ENCODE measurements at regions not wholly inside any gene's neighbourhood (a gene's known extent, or its start where the extent isn't known, plus 50 kb on each side); places are given as distances from the start of the nearest gene placed in this dataset.
"Not testable (repeated sequence)": the region's sequence is repeated elsewhere in the genome, so short reads cannot be mapped to it uniquely, and the experiment has no call there.

GRCh38 chr2:22355816-22356433 lies 1029.1 kb upstream of the KLHL29 start:
- DNase-seq (ENCODE audit: low spot score): peak; percentile 13

DNA sequence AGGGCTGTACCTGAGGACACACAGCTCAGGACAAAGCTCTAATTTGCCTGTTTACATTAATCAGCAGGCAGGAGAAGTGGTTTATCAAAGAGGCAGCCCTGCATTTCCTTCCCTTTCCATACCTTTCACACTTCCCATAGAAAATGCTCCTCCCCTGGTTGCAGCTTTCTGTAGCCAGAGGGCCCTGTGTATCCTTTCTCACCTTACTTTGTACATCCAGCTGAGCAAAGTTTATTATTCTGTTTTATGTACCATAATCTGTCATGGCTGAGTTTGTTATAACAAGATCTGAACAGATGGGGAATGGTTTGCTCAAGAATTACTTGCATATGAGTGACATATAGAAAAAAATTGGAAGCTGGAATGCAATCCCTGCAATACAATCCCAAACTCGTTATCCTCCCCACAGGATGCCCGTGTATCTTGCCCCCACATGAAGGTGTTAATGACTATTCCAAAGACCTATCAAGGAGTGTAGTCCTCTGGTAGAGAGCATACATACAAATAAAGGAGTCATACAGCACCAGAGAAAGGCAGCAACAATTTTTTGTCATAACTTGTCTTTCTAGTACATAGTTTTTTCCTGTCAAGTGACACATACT lies 1025.8 kb upstream of the KLHL29 start:
- DNase-seq (ENCODE audit: low spot score): no peak

- no peak for DNase-seq (ENCODE audit: low spot score)
Measured at GRCh38 chr2:22360735-22361374, 1024.1 kb upstream of the KLHL29 start.

DNA sequence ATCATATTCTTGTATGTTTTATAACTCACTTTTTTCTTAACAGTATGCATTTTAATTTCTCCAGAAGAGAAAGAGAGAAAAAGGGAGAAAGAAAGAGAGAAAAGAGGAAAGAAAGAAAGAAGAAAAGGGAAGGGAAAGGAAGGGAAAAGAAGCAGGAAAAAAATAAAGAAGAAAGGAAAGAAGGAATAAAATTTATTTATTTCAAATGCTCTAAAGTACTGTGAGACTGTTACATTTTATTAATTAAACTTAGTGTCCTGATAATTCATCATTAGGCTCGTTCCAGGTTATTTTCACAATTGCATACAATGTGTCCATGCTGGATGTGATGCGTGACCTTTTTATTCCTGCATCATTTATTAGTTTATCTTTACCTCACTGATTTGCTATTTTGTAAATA lies 1023.4 kb upstream of the KLHL29 start:
- DNase-seq (ENCODE audit: low spot score): no peak

- DNase-seq (ENCODE audit: low spot score): no peak
Measured at GRCh38 chr2:22375096-22375495, 1009.9 kb upstream of the KLHL29 start.

- no peak for DNase-seq (ENCODE audit: low spot score)
Measured at GRCh38 chr2:22377268-22377667, 1007.7 kb upstream of the KLHL29 start.

DNA sequence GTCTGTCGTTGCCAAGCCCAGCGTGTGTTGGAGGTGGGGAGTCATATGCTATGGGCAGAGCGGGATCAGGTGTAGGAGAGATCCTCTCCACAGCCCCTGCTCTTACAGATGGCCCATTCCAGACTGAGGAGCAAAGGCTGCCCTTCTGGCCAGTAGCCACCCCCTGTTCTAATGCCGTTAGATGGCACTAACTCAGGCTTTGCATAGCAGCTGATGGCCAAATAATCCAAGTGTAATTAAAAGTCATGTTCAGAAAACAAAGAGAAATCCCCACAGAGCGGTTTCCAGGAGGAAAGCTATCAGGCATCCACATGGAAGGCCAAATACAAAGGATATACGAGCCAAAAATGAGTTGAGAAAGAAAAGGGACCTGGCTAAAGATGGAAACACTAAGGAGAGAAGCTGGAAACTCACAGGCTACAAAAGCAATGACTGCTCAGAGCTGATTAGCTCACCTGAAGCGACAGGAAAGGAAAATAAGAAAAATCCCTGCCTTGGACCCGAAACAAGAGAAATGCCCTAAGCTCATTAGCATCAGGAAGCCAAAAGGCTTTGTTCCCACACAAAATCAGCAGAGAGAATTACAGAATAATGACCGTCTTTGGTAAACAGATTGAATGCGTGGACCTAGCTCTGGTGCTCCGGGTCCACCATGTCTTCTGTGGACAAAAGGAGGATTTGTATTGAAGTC lies 1002.4 kb upstream of the KLHL29 start:
- DNase-seq (ENCODE audit: low spot score): no peak

GRCh38 chr2:22397847-22398246 lies 987.1 kb upstream of the KLHL29 start:
- no peak for DNase-seq (ENCODE audit: low spot score)

- no peak for DNase-seq (ENCODE audit: low spot score)
Measured at GRCh38 chr2:22403748-22404147, 981.2 kb upstream of the KLHL29 start.

DNA sequence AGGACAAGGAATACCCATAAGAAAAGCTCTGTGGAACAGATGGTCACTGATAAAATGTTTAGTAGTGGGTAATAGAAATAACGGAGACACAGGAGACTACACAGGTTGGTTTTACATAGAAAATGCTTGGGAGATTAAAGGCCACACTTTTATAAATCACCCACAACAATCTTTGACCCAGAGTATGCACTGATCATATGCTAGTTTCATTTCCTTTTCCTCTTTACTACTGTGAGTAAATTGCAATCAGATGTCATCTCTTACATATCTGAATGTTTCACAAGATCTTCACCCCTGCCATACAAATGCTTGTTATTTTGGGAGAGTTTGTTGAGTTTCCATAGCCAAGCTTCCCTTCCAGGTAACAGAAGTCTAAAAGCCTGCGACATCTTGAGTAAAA lies 978.4 kb upstream of the KLHL29 start:
- no peak for DNase-seq (ENCODE audit: low spot score)

- DNase-seq (ENCODE audit: low spot score): no peak
Measured at GRCh38 chr2:22420076-22420475, 964.9 kb upstream of the KLHL29 start.

DNA sequence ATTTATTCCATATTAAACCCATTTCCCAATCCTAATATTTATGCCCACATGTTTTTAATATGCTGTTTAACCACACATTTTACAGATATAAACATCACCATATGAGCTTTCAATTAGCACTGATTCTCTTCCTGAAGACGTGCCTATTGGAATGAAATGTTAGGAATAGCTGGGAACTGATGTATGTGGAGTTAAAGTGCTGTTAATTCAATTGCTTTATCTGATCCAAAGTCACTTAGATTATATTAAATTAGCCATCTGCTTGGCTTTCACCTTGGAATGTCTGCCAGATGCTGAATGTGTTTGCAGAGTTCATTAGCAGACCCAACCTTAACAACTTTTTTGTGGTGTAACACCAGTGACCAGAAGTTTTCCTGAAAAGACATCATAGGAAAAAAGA lies 942.9 kb upstream of the KLHL29 start:
- DNase-seq (ENCODE audit: low spot score): no peak

- no peak for DNase-seq (ENCODE audit: low spot score)
Measured at GRCh38 chr2:22444281-22444680, 940.7 kb upstream of the KLHL29 start.

DNA sequence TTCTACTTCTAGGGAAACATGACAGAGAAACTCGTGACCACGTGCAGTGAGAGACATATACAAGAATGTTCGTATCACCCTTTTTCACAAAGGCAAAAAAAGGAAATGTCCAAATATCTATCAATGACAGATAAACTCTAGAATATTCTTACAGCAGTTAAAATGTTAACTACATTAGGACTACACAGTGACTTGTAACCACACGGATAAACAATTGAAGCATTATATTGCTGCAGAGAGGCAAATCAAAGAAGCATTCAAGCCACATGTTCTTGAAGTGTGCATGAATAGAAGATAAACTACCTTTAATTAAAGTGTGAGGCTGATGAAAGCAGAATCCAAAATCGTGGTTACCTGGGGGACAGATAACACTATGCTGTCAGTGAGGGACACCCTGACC lies 935.3 kb upstream of the KLHL29 start:
- DNase-seq (ENCODE audit: low spot score): no peak

DNA sequence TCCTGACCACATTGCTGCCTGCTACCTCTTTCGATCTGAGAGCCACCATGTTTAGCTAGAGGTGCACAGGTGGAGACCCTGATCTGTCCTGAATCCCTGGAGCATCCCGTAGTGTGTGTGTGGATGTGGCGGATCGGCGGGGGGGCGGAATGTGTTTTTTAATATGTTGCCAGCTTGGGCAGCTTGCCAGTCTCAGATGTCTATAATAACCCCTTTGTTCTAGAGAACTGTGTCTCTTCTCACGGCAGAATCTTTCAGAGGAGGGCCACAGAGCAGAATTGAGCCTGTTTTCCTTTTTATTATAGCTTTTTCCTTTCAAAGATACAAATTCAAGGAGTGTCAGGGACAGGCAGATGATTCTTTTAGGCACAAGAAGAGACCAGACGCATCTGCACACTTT lies 934.1 kb upstream of the KLHL29 start:
- DNase-seq (ENCODE audit: low spot score): no peak

GRCh38 chr2:22454826-22455485 lies 930.0 kb upstream of the KLHL29 start:
- no peak for DNase-seq (ENCODE audit: low spot score)

- DNase-seq (ENCODE audit: low spot score): no peak
Measured at GRCh38 chr2:22458440-22458839, 926.5 kb upstream of the KLHL29 start.

GRCh38 chr2:22475103-22475502 lies 909.9 kb upstream of the KLHL29 start:
- not testable (repeated sequence) for DNase-seq (ENCODE audit: low spot score)

GRCh38 chr2:22478329-22478728 lies 906.6 kb upstream of the KLHL29 start:
- DNase-seq (ENCODE audit: low spot score): no peak

- DNase-seq (ENCODE audit: low spot score): no peak
Measured at GRCh38 chr2:22481486-22482259, 903.3 kb upstream of the KLHL29 start.

DNA sequence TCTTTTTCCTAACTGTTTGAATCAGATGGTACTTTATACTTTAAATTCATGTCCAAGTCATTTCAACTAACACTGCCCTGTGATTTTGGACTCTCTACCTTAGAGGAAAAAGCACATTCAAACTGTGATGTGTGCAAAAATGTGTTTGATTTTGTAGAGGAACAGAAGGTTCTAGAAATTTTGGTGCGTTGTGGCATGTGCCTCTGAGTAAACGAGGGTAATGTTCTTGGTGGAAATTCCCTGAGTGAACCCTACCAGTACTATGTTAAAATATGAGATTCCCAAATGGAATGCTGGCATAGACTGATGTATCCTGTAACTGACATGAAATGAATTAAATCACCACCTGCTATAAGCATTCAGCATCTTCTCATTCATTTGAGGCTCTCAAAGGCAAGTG lies 901.9 kb upstream of the KLHL29 start:
- DNase-seq (ENCODE audit: low spot score): no peak

- DNase-seq (ENCODE audit: low spot score): no peak
Measured at GRCh38 chr2:22485486-22485885, 899.5 kb upstream of the KLHL29 start.

Data from germinal center (tissue), 1 donor.